WTC11 (cell line): ENCODE measurements at regions not wholly inside any gene's neighbourhood (a gene's known extent, or its start where the extent isn't known, plus 50 kb on each side); places are given as distances from the start of the nearest gene placed in this dataset.

Experiments used
- ATAC-seq: fragments of 200-7000 bp; cut with Tn5 transposase; 2 replicates; pipeline ENCODE4 v1.10.0; 2021; ENCODE audit warnings: mild to moderate bottlenecking, moderate library complexity
- CTCF ChIA-PET: fragments of 300-600 bp; sonication (Branson Sonifier 250); formaldehyde crosslinking; loops from one replicate; lab custom pipeline; 2021; ENCODE audit warnings: antibody characterized with exemption; lab: Charles Lee
- POLR2A ChIA-PET: fragments of 350-600 bp; sonication (Branson Sonifier 250); formaldehyde crosslinking; loops from one replicate; lab custom pipeline; 2021; ENCODE audit warnings: antibody characterized with exemption; lab: Charles Lee
- DNase-seq: peaks from one replicate; pipeline ENCODE4 v3.0.0; 2021; ENCODE audit warnings: low spot score
- H3K27ac Mint-ChIP-seq: 2 replicates; pipeline ENCODE4 v1.8.0; 2021; ENCODE audit warnings: mixed read lengths
- H3K27me3 Mint-ChIP-seq: 2 replicates; pipeline ENCODE4 v1.8.0; 2021; ENCODE audit warnings: low read depth, mild to moderate bottlenecking, moderate library complexity, mixed read lengths
- H3K36me3 Mint-ChIP-seq: 2 replicates; pipeline ENCODE4 v1.8.0; 2021; ENCODE audit warnings: mixed read lengths
- H3K4me1 Mint-ChIP-seq: 2 replicates; pipeline ENCODE4 v1.8.0; 2022; ENCODE audit warnings: mixed read lengths
- H3K4me3 Mint-ChIP-seq: 2 replicates; pipeline ENCODE4 v1.8.0; 2021; ENCODE audit warnings: mild to moderate bottlenecking, moderate library complexity, mixed read lengths
- H3K9me3 Mint-ChIP-seq: 2 replicates; pipeline ENCODE4 v1.8.0; 2021; ENCODE audit warnings: mixed read lengths
- FOXK1 ChIP-seq: sonication (generic); formaldehyde crosslinking; IDR thresholded peaks from 2 replicates; pipeline ENCODE4 v1.8.0; 2022; ENCODE audit warnings: mild to moderate bottlenecking, moderate library complexity, missing genetic modification reagents
- GABPB1 ChIP-seq: sonication (generic); formaldehyde crosslinking; IDR thresholded peaks from 2 replicates; pipeline ENCODE4 v1.8.1; 2023; ENCODE audit warnings: mild to moderate bottlenecking, missing genetic modification reagents
- NFE2L1 ChIP-seq: sonication (generic); formaldehyde crosslinking; IDR thresholded peaks from 2 replicates; pipeline ENCODE4 v1.8.1; 2023; ENCODE audit warnings: missing genetic modification reagents
- NFYB ChIP-seq: sonication (generic); formaldehyde crosslinking; conservative IDR thresholded peaks from 2 replicates; pipeline ENCODE4 v1.8.0; 2022; ENCODE audit warnings: low read depth, missing genetic modification reagents
- NR3C1 ChIP-seq: sonication (generic); formaldehyde crosslinking; conservative IDR thresholded peaks from 2 replicates; pipeline ENCODE4 v1.8.1; 2023; ENCODE audit warnings: low read depth, mild to moderate bottlenecking, missing genetic modification reagents
- ZBTB21 ChIP-seq: sonication (generic); formaldehyde crosslinking; IDR thresholded peaks from 2 replicates; pipeline ENCODE4 v1.8.1; 2023; ENCODE audit warnings: mild to moderate bottlenecking, missing genetic modification reagents, borderline replicate concordance
- ZMAT4 ChIP-seq: fragments of 250-450 bp; sonication (Bioruptor Pico); IDR thresholded peaks from 2 replicates; pipeline ENCODE4 v1.9.0; 2021; ENCODE audit warnings: mild to moderate bottlenecking
- ZNF138 ChIP-seq: sonication (generic); formaldehyde crosslinking; conservative IDR thresholded peaks from 2 replicates; pipeline ENCODE4 v1.8.1; 2022; ENCODE audit warnings: mild to moderate bottlenecking, moderate library complexity, missing genetic modification reagents
- ZNF232 ChIP-seq: sonication (generic); formaldehyde crosslinking; IDR thresholded peaks from 2 replicates; pipeline ENCODE4 v1.8.0; 2022; ENCODE audit warnings: mild to moderate bottlenecking, missing genetic modification reagents
- ZNF263 ChIP-seq: sonication (generic); formaldehyde crosslinking; IDR thresholded peaks from 2 replicates; pipeline ENCODE4 v1.8.1; 2022; ENCODE audit warnings: low read depth, mild to moderate bottlenecking, moderate library complexity, missing genetic modification reagents
- ZNF416 ChIP-seq: fragments of 250-450 bp; sonication (Bioruptor Pico); IDR thresholded peaks from 2 replicates; pipeline ENCODE4 v1.9.0; 2021; ENCODE audit warnings: mild to moderate bottlenecking, inconsistent platforms
- ZNF671 ChIP-seq: fragments of 250-450 bp; sonication (Bioruptor Pico); IDR thresholded peaks from 2 replicates; pipeline ENCODE4 v1.8.0; 2021; ENCODE audit warnings: mild to moderate bottlenecking
- TF ChIP-seq, protein P1 (sequence below): sonication (generic); formaldehyde crosslinking; IDR thresholded peaks from 2 replicates; pipeline ENCODE4 v1.8.0; 2022; ENCODE audit warnings: mild to moderate bottlenecking, missing genetic modification reagents
- TF ChIP-seq, protein P2 (sequence below): fragments of 250-450 bp; sonication (Bioruptor Pico); IDR thresholded peaks from 2 replicates; pipeline ENCODE4 v2.1.2; 2022; ENCODE audit warnings: mild to moderate bottlenecking, moderate library complexity
- TF ChIP-seq, protein P3 (sequence below): sonication (generic); formaldehyde crosslinking; IDR thresholded peaks from 2 replicates; pipeline ENCODE4 v1.8.0; 2023; ENCODE audit warnings: missing genetic modification reagents, mild to moderate bottlenecking, borderline replicate concordance
- TF ChIP-seq, protein P4 (sequence below): sonication (generic); formaldehyde crosslinking; IDR thresholded peaks from 2 replicates; pipeline ENCODE4 v1.8.0; 2022; ENCODE audit warnings: mild to moderate bottlenecking, missing genetic modification reagents
- TF ChIP-seq, protein P5 (sequence below): sonication (generic); formaldehyde crosslinking; conservative IDR thresholded peaks from 2 replicates; pipeline ENCODE4 v1.8.1; 2022; ENCODE audit warnings: mild to moderate bottlenecking, missing genetic modification reagents
- TF ChIP-seq, protein P6 (sequence below): fragments of 250-450 bp; sonication (Bioruptor Pico); IDR thresholded peaks from 2 replicates; pipeline ENCODE4 v1.8.0; 2021; ENCODE audit warnings: mild to moderate bottlenecking
- TF ChIP-seq, protein P7 (sequence below): sonication (generic); formaldehyde crosslinking; conservative IDR thresholded peaks from 2 replicates; pipeline ENCODE4 v1.8.1; 2023; ENCODE audit warnings: mild to moderate bottlenecking, low read depth, missing genetic modification reagents, moderate library complexity

DNA sequence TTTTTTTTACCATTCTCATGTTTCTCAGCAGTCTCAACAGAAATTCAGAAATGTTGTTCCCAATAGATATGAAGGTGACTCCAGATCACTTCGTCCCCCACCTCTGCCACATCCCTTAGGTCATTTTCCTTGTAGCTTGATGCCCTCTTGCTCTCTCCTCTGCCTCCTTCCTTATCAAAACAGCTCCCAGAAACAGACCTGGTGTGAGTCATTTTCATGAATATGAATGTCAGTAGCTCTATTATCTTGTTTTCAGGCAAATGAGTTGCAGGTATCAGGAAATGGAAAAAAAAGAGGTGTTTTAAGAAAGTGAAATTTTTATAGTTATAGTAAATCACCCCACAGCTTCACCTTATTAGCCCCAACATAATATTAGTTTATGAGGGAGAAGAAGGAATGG, 539.3 kb downstream of the SUCLA2 start:
- Mint-ChIP-seq H3K9me3 (peaks cover 21% of the 10 kb centered on the region), H3K4me3 (no peak overlapping the region), H3K36me3 (no peaks in the 10 kb centered on the region), H3K27me3 (no peaks in the 10 kb centered on the region), H3K4me1 (peaks cover 20% of the 10 kb centered on the region), H3K27ac (no peak overlapping the region)
- TF ChIP-seq, protein P1, sequence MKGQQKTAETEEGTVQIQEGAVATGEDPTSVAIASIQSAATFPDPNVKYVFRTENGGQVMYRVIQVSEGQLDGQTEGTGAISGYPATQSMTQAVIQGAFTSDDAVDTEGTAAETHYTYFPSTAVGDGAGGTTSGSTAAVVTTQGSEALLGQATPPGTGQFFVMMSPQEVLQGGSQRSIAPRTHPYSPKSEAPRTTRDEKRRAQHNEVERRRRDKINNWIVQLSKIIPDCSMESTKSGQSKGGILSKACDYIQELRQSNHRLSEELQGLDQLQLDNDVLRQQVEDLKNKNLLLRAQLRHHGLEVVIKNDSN (CRISPR knock-in tag) = no peak
- TF ChIP-seq NFE2L1 (CRISPR knock-in tag) = no peak
- no peak for TF ChIP-seq ZMAT4 (CRISPR knock-in tag)
- no peak for TF ChIP-seq ZNF671 (CRISPR knock-in tag)
- TF ChIP-seq, protein P2, sequence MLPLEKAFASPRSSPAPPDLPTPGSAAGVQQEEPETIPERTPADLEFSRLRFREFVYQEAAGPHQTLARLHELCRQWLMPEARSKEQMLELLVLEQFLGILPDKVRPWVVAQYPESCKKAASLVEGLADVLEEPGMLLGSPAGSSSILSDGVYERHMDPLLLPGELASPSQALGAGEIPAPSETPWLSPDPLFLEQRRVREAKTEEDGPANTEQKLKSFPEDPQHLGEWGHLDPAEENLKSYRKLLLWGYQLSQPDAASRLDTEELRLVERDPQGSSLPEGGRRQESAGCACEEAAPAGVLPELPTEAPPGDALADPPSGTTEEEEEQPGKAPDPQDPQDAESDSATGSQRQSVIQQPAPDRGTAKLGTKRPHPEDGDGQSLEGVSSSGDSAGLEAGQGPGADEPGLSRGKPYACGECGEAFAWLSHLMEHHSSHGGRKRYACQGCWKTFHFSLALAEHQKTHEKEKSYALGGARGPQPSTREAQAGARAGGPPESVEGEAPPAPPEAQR (CRISPR knock-in tag) = no peak
- no peak for TF ChIP-seq NFYB
- TF ChIP-seq, protein P3, sequence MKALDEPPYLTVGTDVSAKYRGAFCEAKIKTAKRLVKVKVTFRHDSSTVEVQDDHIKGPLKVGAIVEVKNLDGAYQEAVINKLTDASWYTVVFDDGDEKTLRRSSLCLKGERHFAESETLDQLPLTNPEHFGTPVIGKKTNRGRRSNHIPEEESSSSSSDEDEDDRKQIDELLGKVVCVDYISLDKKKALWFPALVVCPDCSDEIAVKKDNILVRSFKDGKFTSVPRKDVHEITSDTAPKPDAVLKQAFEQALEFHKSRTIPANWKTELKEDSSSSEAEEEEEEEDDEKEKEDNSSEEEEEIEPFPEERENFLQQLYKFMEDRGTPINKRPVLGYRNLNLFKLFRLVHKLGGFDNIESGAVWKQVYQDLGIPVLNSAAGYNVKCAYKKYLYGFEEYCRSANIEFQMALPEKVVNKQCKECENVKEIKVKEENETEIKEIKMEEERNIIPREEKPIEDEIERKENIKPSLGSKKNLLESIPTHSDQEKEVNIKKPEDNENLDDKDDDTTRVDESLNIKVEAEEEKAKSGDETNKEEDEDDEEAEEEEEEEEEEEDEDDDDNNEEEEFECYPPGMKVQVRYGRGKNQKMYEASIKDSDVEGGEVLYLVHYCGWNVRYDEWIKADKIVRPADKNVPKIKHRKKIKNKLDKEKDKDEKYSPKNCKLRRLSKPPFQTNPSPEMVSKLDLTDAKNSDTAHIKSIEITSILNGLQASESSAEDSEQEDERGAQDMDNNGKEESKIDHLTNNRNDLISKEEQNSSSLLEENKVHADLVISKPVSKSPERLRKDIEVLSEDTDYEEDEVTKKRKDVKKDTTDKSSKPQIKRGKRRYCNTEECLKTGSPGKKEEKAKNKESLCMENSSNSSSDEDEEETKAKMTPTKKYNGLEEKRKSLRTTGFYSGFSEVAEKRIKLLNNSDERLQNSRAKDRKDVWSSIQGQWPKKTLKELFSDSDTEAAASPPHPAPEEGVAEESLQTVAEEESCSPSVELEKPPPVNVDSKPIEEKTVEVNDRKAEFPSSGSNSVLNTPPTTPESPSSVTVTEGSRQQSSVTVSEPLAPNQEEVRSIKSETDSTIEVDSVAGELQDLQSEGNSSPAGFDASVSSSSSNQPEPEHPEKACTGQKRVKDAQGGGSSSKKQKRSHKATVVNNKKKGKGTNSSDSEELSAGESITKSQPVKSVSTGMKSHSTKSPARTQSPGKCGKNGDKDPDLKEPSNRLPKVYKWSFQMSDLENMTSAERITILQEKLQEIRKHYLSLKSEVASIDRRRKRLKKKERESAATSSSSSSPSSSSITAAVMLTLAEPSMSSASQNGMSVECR (CRISPR knock-in tag) = no peak
- TF ChIP-seq, protein P4, sequence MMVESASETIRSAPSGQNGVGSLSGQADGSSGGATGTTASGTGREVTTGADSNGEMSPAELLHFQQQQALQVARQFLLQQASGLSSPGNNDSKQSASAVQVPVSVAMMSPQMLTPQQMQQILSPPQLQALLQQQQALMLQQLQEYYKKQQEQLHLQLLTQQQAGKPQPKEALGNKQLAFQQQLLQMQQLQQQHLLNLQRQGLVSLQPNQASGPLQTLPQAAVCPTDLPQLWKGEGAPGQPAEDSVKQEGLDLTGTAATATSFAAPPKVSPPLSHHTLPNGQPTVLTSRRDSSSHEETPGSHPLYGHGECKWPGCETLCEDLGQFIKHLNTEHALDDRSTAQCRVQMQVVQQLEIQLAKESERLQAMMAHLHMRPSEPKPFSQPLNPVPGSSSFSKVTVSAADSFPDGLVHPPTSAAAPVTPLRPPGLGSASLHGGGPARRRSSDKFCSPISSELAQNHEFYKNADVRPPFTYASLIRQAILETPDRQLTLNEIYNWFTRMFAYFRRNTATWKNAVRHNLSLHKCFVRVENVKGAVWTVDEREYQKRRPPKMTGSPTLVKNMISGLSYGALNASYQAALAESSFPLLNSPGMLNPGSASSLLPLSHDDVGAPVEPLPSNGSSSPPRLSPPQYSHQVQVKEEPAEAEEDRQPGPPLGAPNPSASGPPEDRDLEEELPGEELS (CRISPR knock-in tag) = no peak
- TF ChIP-seq ZNF232 (CRISPR knock-in tag) = no peak
- TF ChIP-seq, protein P5, sequence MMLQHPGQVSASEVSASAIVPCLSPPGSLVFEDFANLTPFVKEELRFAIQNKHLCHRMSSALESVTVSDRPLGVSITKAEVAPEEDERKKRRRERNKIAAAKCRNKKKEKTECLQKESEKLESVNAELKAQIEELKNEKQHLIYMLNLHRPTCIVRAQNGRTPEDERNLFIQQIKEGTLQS = no peak
- TF ChIP-seq, protein P6, sequence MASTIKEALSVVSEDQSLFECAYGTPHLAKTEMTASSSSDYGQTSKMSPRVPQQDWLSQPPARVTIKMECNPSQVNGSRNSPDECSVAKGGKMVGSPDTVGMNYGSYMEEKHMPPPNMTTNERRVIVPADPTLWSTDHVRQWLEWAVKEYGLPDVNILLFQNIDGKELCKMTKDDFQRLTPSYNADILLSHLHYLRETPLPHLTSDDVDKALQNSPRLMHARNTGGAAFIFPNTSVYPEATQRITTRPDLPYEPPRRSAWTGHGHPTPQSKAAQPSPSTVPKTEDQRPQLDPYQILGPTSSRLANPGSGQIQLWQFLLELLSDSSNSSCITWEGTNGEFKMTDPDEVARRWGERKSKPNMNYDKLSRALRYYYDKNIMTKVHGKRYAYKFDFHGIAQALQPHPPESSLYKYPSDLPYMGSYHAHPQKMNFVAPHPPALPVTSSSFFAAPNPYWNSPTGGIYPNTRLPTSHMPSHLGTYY = no peak
- TF ChIP-seq GABPB1 (CRISPR knock-in tag) = no peak
- TF ChIP-seq NR3C1 (CRISPR knock-in tag) = no peak
- TF ChIP-seq FOXK1 (CRISPR knock-in tag) = no peak
- TF ChIP-seq, protein P7, sequence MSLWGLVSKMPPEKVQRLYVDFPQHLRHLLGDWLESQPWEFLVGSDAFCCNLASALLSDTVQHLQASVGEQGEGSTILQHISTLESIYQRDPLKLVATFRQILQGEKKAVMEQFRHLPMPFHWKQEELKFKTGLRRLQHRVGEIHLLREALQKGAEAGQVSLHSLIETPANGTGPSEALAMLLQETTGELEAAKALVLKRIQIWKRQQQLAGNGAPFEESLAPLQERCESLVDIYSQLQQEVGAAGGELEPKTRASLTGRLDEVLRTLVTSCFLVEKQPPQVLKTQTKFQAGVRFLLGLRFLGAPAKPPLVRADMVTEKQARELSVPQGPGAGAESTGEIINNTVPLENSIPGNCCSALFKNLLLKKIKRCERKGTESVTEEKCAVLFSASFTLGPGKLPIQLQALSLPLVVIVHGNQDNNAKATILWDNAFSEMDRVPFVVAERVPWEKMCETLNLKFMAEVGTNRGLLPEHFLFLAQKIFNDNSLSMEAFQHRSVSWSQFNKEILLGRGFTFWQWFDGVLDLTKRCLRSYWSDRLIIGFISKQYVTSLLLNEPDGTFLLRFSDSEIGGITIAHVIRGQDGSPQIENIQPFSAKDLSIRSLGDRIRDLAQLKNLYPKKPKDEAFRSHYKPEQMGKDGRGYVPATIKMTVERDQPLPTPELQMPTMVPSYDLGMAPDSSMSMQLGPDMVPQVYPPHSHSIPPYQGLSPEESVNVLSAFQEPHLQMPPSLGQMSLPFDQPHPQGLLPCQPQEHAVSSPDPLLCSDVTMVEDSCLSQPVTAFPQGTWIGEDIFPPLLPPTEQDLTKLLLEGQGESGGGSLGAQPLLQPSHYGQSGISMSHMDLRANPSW (CRISPR knock-in tag) = no peak
- no peak for TF ChIP-seq ZBTB21 (CRISPR knock-in tag)
- TF ChIP-seq ZNF416 (CRISPR knock-in tag) = no peak
- no peak for TF ChIP-seq ZNF263 (CRISPR knock-in tag)
- TF ChIP-seq ZNF138 = no peak
- CTCF ChIA-PET = interaction anchor here (0.6 to 1.9 kb wide), 2 partner anchors 39 to 446 kb away, joined by 3 to 6 read pairs; no protein-coding TSS in a partner anchor
- ATAC-seq (no peak), DNase-seq (no peak)
- POLR2A ChIA-PET = no interaction called here
